Stimulated activated CD4-positive, alpha-beta T cell treated with anti-CD3 and anti-CD28 coated beads, Interleukin-12 subunit alpha, Interleukin-12 subunit beta, amount 100 ng/mL, for 4 hours (primary cell): ENCODE measurements at regions not wholly inside any gene's neighbourhood (a gene's known extent, or its start where the extent isn't known, plus 50 kb on each side); places are given as distances from the start of the nearest gene placed in this dataset.

Source experiments
- DNase-seq: peaks from one replicate; pipeline ENCODE4 v3.0.0-alpha.2; 2020

DNA sequence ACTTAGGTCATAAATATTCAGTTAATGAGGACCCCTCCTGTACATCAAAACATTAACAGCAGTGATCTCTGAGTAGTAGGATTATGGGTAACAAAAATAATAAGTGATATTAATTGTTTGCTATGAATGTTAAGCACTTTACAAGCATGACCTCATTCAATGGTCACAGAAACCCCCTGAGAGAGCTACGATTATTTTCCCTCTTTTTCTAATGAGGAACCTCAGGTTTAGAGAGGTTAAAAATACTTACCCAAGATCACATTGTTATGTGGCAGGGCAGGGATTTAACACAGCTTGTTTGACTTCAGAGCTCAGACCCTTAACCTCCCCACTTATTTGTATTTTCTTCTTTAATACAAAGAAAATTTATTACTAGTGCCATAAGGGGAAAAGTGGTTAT, 228.2 kb downstream of the TBL1XR1 start:
- DNase-seq = no peak

GRCh38 chr3:176968631-176969030, 228.7 kb downstream of the TBL1XR1 start:
- DNase-seq = no peak

DNA sequence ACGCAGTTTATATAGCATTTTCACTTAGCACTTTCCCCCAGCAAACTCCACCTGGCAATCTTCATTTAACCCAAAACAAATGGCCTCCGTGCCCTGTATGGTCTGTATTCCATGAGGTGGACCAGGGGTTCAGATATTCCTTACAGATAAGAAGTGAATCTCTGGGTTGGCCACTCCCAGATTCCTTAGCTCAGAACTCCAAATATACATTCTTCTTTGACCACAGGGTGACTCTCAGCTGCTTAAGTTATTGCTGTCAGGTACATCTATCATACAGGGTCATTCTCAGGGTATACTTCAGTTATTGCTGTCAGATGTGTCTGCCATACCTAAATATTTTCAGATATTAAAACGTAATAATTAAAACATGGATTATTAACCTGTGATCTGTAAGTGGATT, 229.8 kb downstream of the TBL1XR1 start:
- DNase-seq = no peak

- DNase-seq = no peak
These were observed 232.6 kb downstream of the TBL1XR1 start for GRCh38 chr3:176964661-176965060.

DNA sequence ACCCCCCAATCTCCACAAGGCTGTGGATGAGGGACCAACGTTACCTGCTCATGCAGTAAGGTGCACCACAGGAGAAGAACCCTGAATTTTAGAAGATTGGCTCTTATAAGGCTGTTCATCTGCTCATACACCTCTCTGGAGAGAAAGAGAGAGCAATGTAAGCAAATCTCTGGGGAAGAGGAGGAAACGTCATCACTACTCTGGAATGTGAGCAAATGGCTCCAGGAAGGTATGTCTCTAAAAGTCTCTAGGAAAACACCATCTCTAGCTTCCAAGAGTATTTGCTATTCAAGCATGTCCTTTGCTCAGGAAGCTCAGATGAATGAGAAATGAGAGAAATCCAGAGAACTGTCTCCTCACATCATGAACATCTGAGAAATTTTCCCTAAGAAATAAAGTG, 235.4 kb downstream of the TBL1XR1 start:
- no peak for DNase-seq

GRCh38 chr3:176959867-176960266, 237.4 kb downstream of the TBL1XR1 start:
- DNase-seq = no peak

- DNase-seq = no peak
These were observed 238.7 kb downstream of the TBL1XR1 start for GRCh38 chr3:176958560-176958959.

- no peak for DNase-seq
These were observed 242.8 kb downstream of the TBL1XR1 start for GRCh38 chr3:176954517-176954916.

GRCh38 chr3:176953106-176954060, 243.9 kb downstream of the TBL1XR1 start:
- DNase-seq = no peak

GRCh38 chr3:176951586-176952292, 245.5 kb downstream of the TBL1XR1 start:
- no peak for DNase-seq

- DNase-seq = no peak
These were observed 246.1 kb downstream of the TBL1XR1 start for GRCh38 chr3:176951144-176951543.

DNA sequence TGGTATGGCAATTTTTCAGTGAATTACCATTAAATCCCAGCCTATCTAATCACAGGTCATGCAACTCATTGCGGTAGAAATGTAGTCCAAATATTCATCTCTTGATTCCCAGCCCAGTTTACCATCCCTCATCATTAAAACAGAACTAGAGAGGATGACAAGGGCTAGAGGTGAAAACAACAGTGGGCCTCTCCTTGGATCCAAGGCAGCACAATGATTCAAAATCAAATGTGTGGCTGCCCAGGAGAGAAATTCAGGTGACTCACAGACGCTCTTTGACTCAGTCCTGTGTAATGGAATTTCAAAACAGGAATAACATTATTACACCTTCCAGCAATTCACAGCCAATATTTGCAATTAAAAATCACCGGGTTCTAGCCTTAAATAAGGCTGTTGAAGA, 246.5 kb downstream of the TBL1XR1 start:
- no peak for DNase-seq

DNA sequence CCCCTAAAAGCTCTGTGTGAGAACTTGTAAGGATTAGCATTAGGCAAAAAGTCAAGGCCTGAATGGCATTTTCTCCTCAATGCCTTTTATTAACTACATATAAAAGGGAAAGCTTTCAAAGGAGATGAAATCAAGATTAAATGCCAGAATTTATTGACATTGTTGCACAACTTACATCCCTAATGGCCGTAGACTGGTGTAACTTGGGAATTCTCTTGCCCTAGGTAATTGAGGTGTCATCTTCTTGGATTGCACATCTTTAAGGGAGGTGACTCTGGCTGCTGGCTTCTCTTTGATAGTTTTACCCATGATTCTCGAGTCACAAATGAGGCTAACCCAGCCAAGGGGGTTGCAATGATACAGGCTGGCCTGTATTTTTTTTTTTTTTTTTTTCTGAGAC, 249.1 kb downstream of the TBL1XR1 start:
- no peak for DNase-seq

GRCh38 chr3:176946202-176946601, 251.1 kb downstream of the TBL1XR1 start:
- no peak for DNase-seq

GRCh38 chr3:176942305-176942704, 255.0 kb downstream of the TBL1XR1 start:
- no peak for DNase-seq

- no peak for DNase-seq
These were observed 255.6 kb downstream of the TBL1XR1 start for GRCh38 chr3:176941689-176942088.

- DNase-seq = no peak
These were observed 258.1 kb downstream of the TBL1XR1 start for GRCh38 chr3:176939022-176939817.

GRCh38 chr3:176937994-176938393, 259.3 kb downstream of the TBL1XR1 start:
- no peak for DNase-seq

GRCh38 chr3:176937541-176937940, 259.7 kb downstream of the TBL1XR1 start:
- no peak for DNase-seq

GRCh38 chr3:176935194-176935888, 261.9 kb downstream of the TBL1XR1 start:
- DNase-seq = no peak

GRCh38 chr3:176934698-176935097, 262.6 kb downstream of the TBL1XR1 start:
- no peak for DNase-seq

GRCh38 chr3:176933704-176934103, 263.6 kb downstream of the TBL1XR1 start:
- no peak for DNase-seq

- no peak for DNase-seq
These were observed 264.8 kb downstream of the TBL1XR1 start for GRCh38 chr3:176932433-176932832.
